ENCODE measurements at regions not wholly inside any gene's neighbourhood (a gene's known extent, or its start where the extent isn't known, plus 50 kb on each side); places are given as distances from the start of the nearest gene placed in this dataset.

DNA sequence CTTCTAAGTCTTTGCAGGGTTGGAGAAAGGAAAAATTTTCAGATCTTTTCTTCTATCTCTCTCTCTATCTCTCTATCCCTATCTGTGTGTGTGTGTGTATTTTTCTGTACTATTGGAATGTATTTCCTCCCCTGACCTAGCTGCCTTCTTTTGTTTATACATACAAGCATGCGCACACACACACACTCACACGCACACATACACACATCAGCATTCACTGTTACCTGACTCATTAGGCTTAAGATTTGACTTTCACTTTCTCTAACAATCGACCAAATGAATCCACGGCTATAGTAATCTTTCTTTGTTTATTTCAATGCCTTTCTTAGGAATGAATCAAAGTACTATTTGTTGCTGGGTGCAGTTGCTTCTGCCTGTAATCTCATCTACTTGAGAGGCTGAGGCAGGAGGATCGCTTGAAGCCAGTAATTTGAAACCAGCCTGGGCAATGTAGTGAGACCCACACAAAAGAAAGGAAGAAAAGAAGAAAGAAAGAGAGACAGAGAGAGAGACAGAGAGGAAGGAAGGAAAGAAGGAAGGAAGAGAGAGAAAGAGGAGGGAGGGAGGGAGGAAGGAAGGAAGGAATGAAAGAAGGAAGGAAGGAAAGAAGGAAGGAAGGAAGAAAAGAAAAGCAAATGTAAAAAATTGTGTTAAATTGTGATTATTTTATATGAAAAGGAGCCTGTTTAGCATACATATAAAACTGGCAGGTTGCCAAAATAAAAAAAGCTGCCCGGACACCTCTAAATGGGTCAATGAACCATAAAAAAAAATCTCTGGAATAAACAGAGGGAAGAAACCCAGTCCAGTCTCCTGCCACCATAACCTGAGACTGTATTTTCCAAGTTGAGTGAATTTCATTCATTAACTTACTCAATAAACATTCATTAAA lies 206.8 kb downstream of the ZNF326 start:
- Histone ChIP-seq H3K4me1 (ENCODE audit: insufficient read depth) (no peaks in the 10 kb centered on the region), H3K27me3 (no peaks in the 10 kb centered on the region), H3K4me3 (no peak overlapping the region), H3K9me3 (no peaks in the 10 kb centered on the region), H3K36me3 (no peaks in the 10 kb centered on the region), H3K27ac (no peak overlapping the region)
- DNase-seq = no peak
- 60 to 77% (median 64%) methylated on average over 6 of the region's 6 CpGs for WGBS, 3 donors
- intact Hi-C loops (cut with DNase I) = no loop called here
- TF ChIP-seq, protein P1, sequence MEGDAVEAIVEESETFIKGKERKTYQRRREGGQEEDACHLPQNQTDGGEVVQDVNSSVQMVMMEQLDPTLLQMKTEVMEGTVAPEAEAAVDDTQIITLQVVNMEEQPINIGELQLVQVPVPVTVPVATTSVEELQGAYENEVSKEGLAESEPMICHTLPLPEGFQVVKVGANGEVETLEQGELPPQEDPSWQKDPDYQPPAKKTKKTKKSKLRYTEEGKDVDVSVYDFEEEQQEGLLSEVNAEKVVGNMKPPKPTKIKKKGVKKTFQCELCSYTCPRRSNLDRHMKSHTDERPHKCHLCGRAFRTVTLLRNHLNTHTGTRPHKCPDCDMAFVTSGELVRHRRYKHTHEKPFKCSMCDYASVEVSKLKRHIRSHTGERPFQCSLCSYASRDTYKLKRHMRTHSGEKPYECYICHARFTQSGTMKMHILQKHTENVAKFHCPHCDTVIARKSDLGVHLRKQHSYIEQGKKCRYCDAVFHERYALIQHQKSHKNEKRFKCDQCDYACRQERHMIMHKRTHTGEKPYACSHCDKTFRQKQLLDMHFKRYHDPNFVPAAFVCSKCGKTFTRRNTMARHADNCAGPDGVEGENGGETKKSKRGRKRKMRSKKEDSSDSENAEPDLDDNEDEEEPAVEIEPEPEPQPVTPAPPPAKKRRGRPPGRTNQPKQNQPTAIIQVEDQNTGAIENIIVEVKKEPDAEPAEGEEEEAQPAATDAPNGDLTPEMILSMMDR (IDR thresholded peaks at IDR 0.05) = no peak

DNA sequence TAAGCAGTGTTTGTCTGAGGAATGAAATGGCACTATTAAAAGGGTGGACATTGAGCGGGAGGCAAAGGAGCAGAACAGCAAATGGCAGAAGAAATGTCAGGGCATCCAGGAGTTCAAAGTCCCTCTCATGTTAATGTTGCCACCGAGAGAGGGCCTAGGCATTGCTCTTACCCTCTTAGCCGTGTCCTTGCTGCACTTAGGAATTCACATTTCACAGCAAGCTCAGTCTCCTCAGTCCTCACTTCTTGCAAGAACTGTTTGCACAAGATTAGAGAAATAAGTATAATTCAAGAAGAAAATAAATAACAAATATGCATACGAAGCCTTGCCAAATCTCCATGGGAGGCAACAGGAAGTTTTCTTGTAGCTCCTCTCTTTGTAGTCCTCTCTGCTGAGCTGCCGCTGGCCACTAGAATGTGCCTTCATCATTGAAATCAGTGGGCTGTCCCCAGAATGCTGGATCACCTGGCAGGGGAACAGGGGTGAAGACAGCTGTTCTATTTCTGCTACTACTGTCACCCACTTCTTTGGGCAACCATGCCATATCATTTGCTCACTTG lies 205.8 kb downstream of the ZNF326 start:
- Histone ChIP-seq H3K9me3 (no peaks in the 10 kb centered on the region), H3K4me1 (ENCODE audit: insufficient read depth) (no peaks in the 10 kb centered on the region), H3K27me3 (no peaks in the 10 kb centered on the region), H3K4me3 (no peak overlapping the region), H3K27ac (no peak overlapping the region), H3K36me3 (no peaks in the 10 kb centered on the region)
- intact Hi-C loops (cut with DNase I) = no loop called here
- WGBS, 3 donors = 61 to 76% (median 65%) methylated on average over 5 of the region's 5 CpGs
- no peak for TF ChIP-seq EP300 (IDR thresholded peaks at IDR 0.05)
- TF ChIP-seq, protein P1 (IDR thresholded peaks at IDR 0.05) = no peak
- no peak for TF ChIP-seq POLR2A (IDR thresholded peaks at IDR 0.05)
- DNase-seq = no peak

- H3K4me1 ChIP-seq (ENCODE audit: insufficient read depth) = no peaks in the 10 kb centered on the region
- no peaks in the 10 kb centered on the region for H3K36me3 ChIP-seq
- H3K27me3 ChIP-seq = no peaks in the 10 kb centered on the region
- DNase-seq = no peak
- 8 to 17% (median 11%) methylated on average over 13 of the region's 13 CpGs for WGBS, 3 donors
- intact Hi-C loops (cut with DNase I) = no loop called here
- no peak overlapping the region for H3K4me3 ChIP-seq
- H3K27ac ChIP-seq = no peak overlapping the region
- H3K9me3 ChIP-seq = no peaks in the 10 kb centered on the region
- TF ChIP-seq EP300 (IDR thresholded peaks at IDR 0.05) (no peak), POLR2A (IDR thresholded peaks at IDR 0.05) (no peak)
- TF ChIP-seq, protein P1 (IDR thresholded peaks at IDR 0.05) = no peak
Measured at GRCh38 chr1:90198616-90199332, 203.9 kb downstream of the ZNF326 start.

- Histone ChIP-seq H3K9me3 (no peaks in the 10 kb centered on the region), H3K27me3 (no peaks in the 10 kb centered on the region), H3K4me1 (ENCODE audit: insufficient read depth) (no peaks in the 10 kb centered on the region), H3K27ac (no peak overlapping the region), H3K36me3 (no peaks in the 10 kb centered on the region), H3K4me3 (no peak overlapping the region)
- intact Hi-C loops (cut with DNase I) = no loop called here
- 48 to 54% (median 53%) methylated on average over 6 of the region's 6 CpGs for WGBS, 3 donors
- DNase-seq = no peak
- TF ChIP-seq, protein P1 (IDR thresholded peaks at IDR 0.05) = no peak
- TF ChIP-seq POLR2A (IDR thresholded peaks at IDR 0.05) (no peak), EP300 (IDR thresholded peaks at IDR 0.05) (no peak)
Measured at GRCh38 chr1:90193116-90193515, 198.2 kb downstream of the ZNF326 start.

Measured in ovary (tissue), 7 donors.